Sigmoid colon (tissue), 6 donors: ENCODE measurements at regions not wholly inside any gene's neighbourhood (a gene's known extent, or its start where the extent isn't known, plus 50 kb on each side); places are given as distances from the start of the nearest gene placed in this dataset.

ENCODE experiments used
- DNase-seq: peaks from one replicate; pipeline ENCODE4 v3.0.0-alpha.2; 2019
- H3K27ac ChIP-seq, 4 donors: fragments of 200-600 bp; sonication (generic); one replicate each; pipeline ENCODE4 v1.5.1; 2016 to 2019; ENCODE audit warnings: mild to moderate bottlenecking in 1 of 4
- H3K27me3 ChIP-seq, 3 donors: fragments of 200-600 bp; sonication (generic); one replicate each; pipeline ENCODE4 v1.5.1; 2019; ENCODE audit warnings: mild to moderate bottlenecking in 1 of 3
- H3K36me3 ChIP-seq, 4 donors: fragments of 200-600 bp; sonication (generic); one replicate each; pipeline ENCODE4 v1.5.1; 2016 to 2019
- H3K4me1 ChIP-seq, 4 donors: fragments of 200-600 bp; sonication (generic); one replicate each; pipeline ENCODE4 v1.5.1; 2017 to 2019
- H3K4me3 ChIP-seq, 4 donors: fragments of 200-600 bp; sonication (generic); one replicate each; pipeline ENCODE4 v1.5.1; 2017 to 2019; ENCODE audit warnings: mild to moderate bottlenecking in 2 of 4, moderate library complexity in 1 of 4
- H3K9me3 ChIP-seq, 4 donors: fragments of 200-600 bp in 3 of 4; sonication (generic) in 3 of 4; one replicate each; pipeline versions ENCODE4 v1.5.1 to v1.6.1; 2013 to 2019
- CTCF ChIP-seq, 4 experiments: fragments of 450-650 bp in 3 of 4; fragments of 200-600 bp in 1 of 4; IDR thresholded peaks; one replicate each; pipeline ENCODE4 v1.5.1; 2016 to 2019; ENCODE audit warnings: antibody characterized with exemption in 4 of 4, mild to moderate bottlenecking in 3 of 4, moderate library complexity in 2 of 4
- EP300 ChIP-seq, 4 donors: sonication (generic); formaldehyde crosslinking; IDR thresholded peaks; one replicate each; pipeline ENCODE4 v1.6.1; 2017; ENCODE audit warnings: antibody characterized with exemption in 4 of 4
- POLR2A ChIP-seq, 2 donors: fragments of 450-650 bp; IDR thresholded peaks; one replicate each; pipeline ENCODE4 v1.6.1; 2016; ENCODE audit warnings: antibody characterized with exemption in 2 of 2, mild to moderate bottlenecking in 2 of 2, moderate library complexity in 2 of 2
- POLR2AphosphoS5 ChIP-seq, 4 donors: sonication (generic); formaldehyde crosslinking; IDR thresholded peaks; one replicate each; pipeline ENCODE4 v1.6.1; 2017; ENCODE audit warnings: antibody characterized with exemption in 4 of 4
- WGBS, 2 donors: extraction: QIAGEN DNeasy Blood & Tissue Kit; methylation state at CpG; one replicate each; pipeline ENCODE4 v1.1.7; 2013; 5-methylcytosine and 5-hydroxymethylcytosine counted together
- intact Hi-C: fragments of 100-400 bp; cut with DNase I; formaldehyde crosslinking; loops from one replicate; pipeline ENCODE4 v1.15.1; 2023
- donor health status: healthy with polysubstance abuse.
- donor health status: healthy.

GRCh38 chr3:117104792-117105191 lies 395.2 kb downstream of the TUSC7 start:
- no peaks in the 10 kb centered on the region for H3K36me3 ChIP-seq
- no peak for DNase-seq
- peaks cover 0 to 3% (median 0%) of the 10 kb centered on the region in 4 donors for H3K9me3 ChIP-seq
- intact Hi-C loops: no loop called here
- WGBS, 2 donors: 94% methylated on average over 4 of the region's 4 CpGs
- H3K4me1 ChIP-seq: no peaks in the 10 kb centered on the region
- TF ChIP-seq POLR2A (IDR thresholded peaks at IDR 0.05) (no peak), EP300 (IDR thresholded peaks at IDR 0.05) (no peak), CTCF (IDR thresholded peaks at IDR 0.05) (no peak), POLR2AphosphoS5 (IDR thresholded peaks at IDR 0.05) (no peak)
- H3K27me3 ChIP-seq: no peaks in the 10 kb centered on the region
- H3K4me3 ChIP-seq: no peak overlapping the region
- H3K27ac ChIP-seq: no peak overlapping the region

GRCh38 chr3:117105686-117106085 lies 396.1 kb downstream of the TUSC7 start:
- DNase-seq: no peak
- TF ChIP-seq CTCF (IDR thresholded peaks at IDR 0.05) (no peak), POLR2A (IDR thresholded peaks at IDR 0.05) (no peak), POLR2AphosphoS5 (IDR thresholded peaks at IDR 0.05) (no peak), EP300 (IDR thresholded peaks at IDR 0.05) (no peak)
- H3K4me1 ChIP-seq: no peaks in the 10 kb centered on the region
- H3K4me3 ChIP-seq: no peak overlapping the region
- H3K27ac ChIP-seq: no peak overlapping the region
- H3K27me3 ChIP-seq: no peaks in the 10 kb centered on the region
- intact Hi-C loops: no loop called here
- H3K36me3 ChIP-seq: no peaks in the 10 kb centered on the region
- peaks cover 0 to 3% (median 0%) of the 10 kb centered on the region in 4 donors for H3K9me3 ChIP-seq
- 71 to 74% methylated on average over 5 of the region's 5 CpGs for WGBS, 2 donors

GRCh38 chr3:117106396-117106795 lies 396.8 kb downstream of the TUSC7 start:
- no peak overlapping the region for H3K4me3 ChIP-seq
- intact Hi-C loops: no loop called here
- 88 to 89% methylated on average over 2 of the region's 2 CpGs for WGBS, 2 donors

GRCh38 chr3:117107946-117108345 lies 398.4 kb downstream of the TUSC7 start:
- TF ChIP-seq POLR2AphosphoS5 (IDR thresholded peaks at IDR 0.05): no peak
- no peak for TF ChIP-seq EP300 (IDR thresholded peaks at IDR 0.05)
- TF ChIP-seq POLR2A (IDR thresholded peaks at IDR 0.05): no peak
- TF ChIP-seq CTCF (IDR thresholded peaks at IDR 0.05): no peak
- WGBS, 2 donors: 83 to 90% methylated on average over 2 of the region's 2 CpGs
- Histone ChIP-seq H3K9me3 (peaks cover 0 to 3% (median 0%) of the 10 kb centered on the region in 4 donors), H3K4me3 (no peak overlapping the region), H3K27me3 (no peaks in the 10 kb centered on the region), H3K4me1 (no peaks in the 10 kb centered on the region), H3K27ac (no peak overlapping the region), H3K36me3 (no peaks in the 10 kb centered on the region)
- no peak for DNase-seq
- intact Hi-C loops: no loop called here

More at GRCh38 chr3:117106396-117106795, 396.8 kb downstream of the TUSC7 start:
- no peak overlapping the region for H3K27ac ChIP-seq
- H3K27me3 ChIP-seq: no peaks in the 10 kb centered on the region
- no peak for DNase-seq
- no peaks in the 10 kb centered on the region for H3K36me3 ChIP-seq
- no peaks in the 10 kb centered on the region for H3K4me1 ChIP-seq
- TF ChIP-seq EP300 (IDR thresholded peaks at IDR 0.05) (no peak), CTCF (IDR thresholded peaks at IDR 0.05) (no peak), POLR2A (IDR thresholded peaks at IDR 0.05) (no peak), POLR2AphosphoS5 (IDR thresholded peaks at IDR 0.05) (no peak)
- peaks cover 0 to 3% (median 0%) of the 10 kb centered on the region in 4 donors for H3K9me3 ChIP-seq

GRCh38 chr3:117109178-117109577 lies 399.6 kb downstream of the TUSC7 start:
- no peaks in the 10 kb centered on the region for H3K9me3 ChIP-seq
- WGBS, 2 donors: 87 to 93% methylated on average over 6 of the region's 6 CpGs
- intact Hi-C loops: no loop called here
- H3K36me3 ChIP-seq: no peaks in the 10 kb centered on the region
- no peak overlapping the region for H3K4me3 ChIP-seq
- no peak for DNase-seq
- no peak overlapping the region for H3K27ac ChIP-seq
- no peaks in the 10 kb centered on the region for H3K27me3 ChIP-seq
- TF ChIP-seq EP300 (IDR thresholded peaks at IDR 0.05) (no peak), CTCF (IDR thresholded peaks at IDR 0.05) (no peak), POLR2AphosphoS5 (IDR thresholded peaks at IDR 0.05) (no peak)
- H3K4me1 ChIP-seq: no peaks in the 10 kb centered on the region
